ENCODE measurements at regions not wholly inside any gene's neighbourhood (a gene's known extent, or its start where the extent isn't known, plus 50 kb on each side); places are given as distances from the start of the nearest gene placed in this dataset.

DNA sequence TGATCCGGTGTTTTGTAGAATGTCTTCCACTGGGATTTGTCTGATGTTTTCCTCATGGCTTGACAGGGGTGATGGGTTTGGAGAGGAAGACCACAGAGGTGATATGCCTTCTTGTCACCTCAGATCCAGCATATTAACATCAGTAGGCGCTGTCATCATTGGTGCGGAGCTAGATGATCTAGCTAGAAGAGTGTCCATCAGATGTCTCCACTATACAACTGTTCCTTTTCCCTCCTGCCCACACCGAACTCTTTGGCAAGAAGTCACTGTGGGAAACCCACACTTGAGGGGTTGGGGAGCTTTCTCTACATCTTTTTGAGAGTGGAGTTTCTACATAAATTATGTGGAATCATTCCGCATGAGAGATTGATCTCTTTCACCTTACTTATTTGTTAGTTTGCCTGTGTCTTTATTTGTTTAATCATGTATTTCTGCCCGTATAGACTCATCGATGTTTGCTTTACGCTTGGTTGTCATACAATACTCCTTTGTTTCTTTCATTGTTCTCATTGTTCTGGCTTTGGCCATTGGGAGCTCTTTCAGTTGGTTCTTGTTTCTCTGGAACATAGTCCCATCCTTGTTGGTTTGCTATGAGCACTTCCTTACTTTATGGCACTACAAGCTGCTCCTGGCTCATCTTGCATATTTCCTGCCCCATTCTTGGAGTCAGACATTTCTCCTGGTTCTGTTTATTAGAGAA, 1420.3 kb downstream of the BRD1 start:
- no peak for DNase-seq (ENCODE audit: low spot score)
- no TSS peak for BruUV-seq (replicated peaks)
- WGBS (ENCODE audit: low lambda C conversion rate) = 36% methylated on average over 6 of the region's 8 CpGs
- Histone ChIP-seq H3K4me2 (ENCODE audit: low read depth, low read length) (no peak overlapping the region), H3K9me3 (ENCODE audit: low read length) (no peaks in the 10 kb centered on the region), H3K36me3 (replicated peaks in 1 of 2; ENCODE audit: control insufficient read depth in 1 of 2, insufficient read depth in 2 of 2, low read length in 2 of 2) (no peaks in the 10 kb centered on the region), H2AFZ (ENCODE audit: low read length) (no peak overlapping the region), H3K4me1 (ENCODE audit: insufficient read depth, low read length) (no peaks in the 10 kb centered on the region), H3K27ac (ENCODE audit: extremely low read length, insufficient read depth, low read length) (no peak overlapping the region), H3K79me2 (ENCODE audit: insufficient read depth, low read length) (no peaks in the 10 kb centered on the region), H4K20me1 (ENCODE audit: insufficient read depth, low read length) (no peaks in the 10 kb centered on the region), H3K9ac (ENCODE audit: insufficient read depth, low read depth, low read length) (no peak overlapping the region), H3K27me3 (ENCODE audit: control insufficient read depth in 1 of 2, insufficient read depth in 2 of 2, low read length in 2 of 2) (peaks cover 3 to 34% of the 10 kb centered on the region in 2 experiments; a peak in 4 of 5 replicates), H3K4me3 (replicated peaks in 1 of 3; ENCODE audit: insufficient read depth in 1 of 3, low read depth in 2 of 3, low read length in 3 of 3) (no peak overlapping the region)
- TF ChIP-seq SMAD3 (CRISPR knock-in tag; IDR thresholded peaks at IDR 0.05) (no peak), SRF (IDR thresholded peaks at IDR 0.05; ENCODE audit: low read depth, low read length) (no peak), RXRB (CRISPR knock-in tag; IDR thresholded peaks at IDR 0.05; ENCODE audit: borderline replicate concordance) (no peak), ZNF547 (CRISPR knock-in tag; IDR thresholded peaks at IDR 0.05) (no peak), ZBTB1 (CRISPR knock-in tag; IDR thresholded peaks at IDR 0.05; ENCODE audit: borderline replicate concordance) (no peak), HOXD1 (CRISPR knock-in tag; IDR thresholded peaks at IDR 0.05) (no peak), ZNF382 (CRISPR knock-in tag; IDR thresholded peaks at IDR 0.05; ENCODE audit: borderline replicate concordance) (no peak), ZFP36 (IDR thresholded peaks at IDR 0.05; ENCODE audit: borderline replicate concordance, low read depth, low read length, partially characterized antibody) (no peak), ZNF256 (CRISPR knock-in tag; conservative IDR thresholded peaks at IDR 0.05) (no peak), DPF2 (CRISPR knock-in tag; IDR thresholded peaks at IDR 0.05; ENCODE audit: borderline replicate concordance, low read depth) (no peak)
- TF ChIP-seq, protein P1, sequence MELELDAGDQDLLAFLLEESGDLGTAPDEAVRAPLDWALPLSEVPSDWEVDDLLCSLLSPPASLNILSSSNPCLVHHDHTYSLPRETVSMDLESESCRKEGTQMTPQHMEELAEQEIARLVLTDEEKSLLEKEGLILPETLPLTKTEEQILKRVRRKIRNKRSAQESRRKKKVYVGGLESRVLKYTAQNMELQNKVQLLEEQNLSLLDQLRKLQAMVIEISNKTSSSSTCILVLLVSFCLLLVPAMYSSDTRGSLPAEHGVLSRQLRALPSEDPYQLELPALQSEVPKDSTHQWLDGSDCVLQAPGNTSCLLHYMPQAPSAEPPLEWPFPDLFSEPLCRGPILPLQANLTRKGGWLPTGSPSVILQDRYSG (CRISPR knock-in tag; IDR thresholded peaks at IDR 0.05) = no peak
- TF ChIP-seq, protein P2, sequence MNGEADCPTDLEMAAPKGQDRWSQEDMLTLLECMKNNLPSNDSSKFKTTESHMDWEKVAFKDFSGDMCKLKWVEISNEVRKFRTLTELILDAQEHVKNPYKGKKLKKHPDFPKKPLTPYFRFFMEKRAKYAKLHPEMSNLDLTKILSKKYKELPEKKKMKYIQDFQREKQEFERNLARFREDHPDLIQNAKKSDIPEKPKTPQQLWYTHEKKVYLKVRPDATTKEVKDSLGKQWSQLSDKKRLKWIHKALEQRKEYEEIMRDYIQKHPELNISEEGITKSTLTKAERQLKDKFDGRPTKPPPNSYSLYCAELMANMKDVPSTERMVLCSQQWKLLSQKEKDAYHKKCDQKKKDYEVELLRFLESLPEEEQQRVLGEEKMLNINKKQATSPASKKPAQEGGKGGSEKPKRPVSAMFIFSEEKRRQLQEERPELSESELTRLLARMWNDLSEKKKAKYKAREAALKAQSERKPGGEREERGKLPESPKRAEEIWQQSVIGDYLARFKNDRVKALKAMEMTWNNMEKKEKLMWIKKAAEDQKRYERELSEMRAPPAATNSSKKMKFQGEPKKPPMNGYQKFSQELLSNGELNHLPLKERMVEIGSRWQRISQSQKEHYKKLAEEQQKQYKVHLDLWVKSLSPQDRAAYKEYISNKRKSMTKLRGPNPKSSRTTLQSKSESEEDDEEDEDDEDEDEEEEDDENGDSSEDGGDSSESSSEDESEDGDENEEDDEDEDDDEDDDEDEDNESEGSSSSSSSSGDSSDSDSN (CRISPR knock-in tag; IDR thresholded peaks at IDR 0.05) = no peak
- TF ChIP-seq, protein P3, sequence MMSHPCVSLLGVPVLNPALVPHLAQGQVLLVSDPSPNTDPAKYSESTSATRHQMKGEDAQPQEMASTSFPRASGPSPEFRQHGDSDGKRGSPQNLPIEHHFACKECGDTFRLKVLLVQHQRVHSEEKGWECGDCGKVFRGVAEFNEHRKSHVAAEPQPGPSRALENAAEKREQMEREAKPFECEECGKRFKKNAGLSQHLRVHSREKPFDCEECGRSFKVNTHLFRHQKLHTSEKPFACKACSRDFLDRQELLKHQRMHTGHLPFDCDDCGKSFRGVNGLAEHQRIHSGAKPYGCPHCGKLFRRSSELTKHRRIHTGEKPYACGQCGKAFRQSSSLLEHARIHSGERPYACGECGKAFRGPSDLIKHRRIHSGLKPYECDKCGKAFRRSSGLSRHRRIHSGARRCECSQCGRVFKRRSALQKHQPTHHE (CRISPR knock-in tag; IDR thresholded peaks at IDR 0.05; ENCODE audit: borderline replicate concordance) = no peak
- ChIA-PET POLR2A (no interaction called here), CTCF (ENCODE audit: low intra/inter-chr PET ratio, low total read pairs) (no interaction called here)
- in situ Hi-C loops (cut with HindIII; ENCODE audit: extremely low pct_ligation_motif_present, low pct_unique_long_range_greater_than_20kb) (no loop called here), intact Hi-C loops (cut with micrococcal nuclease; ENCODE audit: unreplicated experiment) (no loop called here)
- ATAC-seq = no peak
- no peak for FAIRE-seq

Data from HepG2 (cell line).